ENCODE measurements at regions not wholly inside any gene's neighbourhood (a gene's known extent, or its start where the extent isn't known, plus 50 kb on each side); places are given as distances from the start of the nearest gene placed in this dataset.

- DNase-seq = no peak
These were observed 1045.8 kb downstream of the CNTNAP5 start for GRCh38 chr2:125070726-125071505.

- no peak for DNase-seq
These were observed 1048.4 kb downstream of the CNTNAP5 start for GRCh38 chr2:125073440-125073839.

GRCh38 chr2:125085904-125086303, 1060.8 kb downstream of the CNTNAP5 start:
- no peak for DNase-seq

- no peak for DNase-seq
These were observed 1061.5 kb downstream of the CNTNAP5 start for GRCh38 chr2:125086313-125087184.

GRCh38 chr2:125092276-125093009, 1067.4 kb downstream of the CNTNAP5 start:
- no peak for DNase-seq

GRCh38 chr2:125095826-125096225, 1070.7 kb downstream of the CNTNAP5 start:
- DNase-seq = no peak

GRCh38 chr2:125106710-125107109, 1081.6 kb downstream of the CNTNAP5 start:
- no peak for DNase-seq

- no peak for DNase-seq
These were observed 1082.4 kb downstream of the CNTNAP5 start for GRCh38 chr2:125107446-125107845.

GRCh38 chr2:125108251-125108650, 1083.2 kb downstream of the CNTNAP5 start:
- DNase-seq = no peak

GRCh38 chr2:125125902-125126301, 1100.8 kb downstream of the CNTNAP5 start:
- no peak for DNase-seq

GRCh38 chr2:125160947-125161346, 1135.9 kb downstream of the CNTNAP5 start:
- DNase-seq = no peak

GRCh38 chr2:125167152-125167551, 1142.1 kb downstream of the CNTNAP5 start:
- DNase-seq = no peak

GRCh38 chr2:125167820-125168219, 1142.7 kb downstream of the CNTNAP5 start:
- DNase-seq = no peak

- DNase-seq = no peak
These were observed 1143.4 kb downstream of the CNTNAP5 start for GRCh38 chr2:125168442-125168841.

GRCh38 chr2:125169022-125169763, 1144.1 kb downstream of the CNTNAP5 start:
- no peak for DNase-seq

- no peak for DNase-seq
These were observed 1144.7 kb downstream of the CNTNAP5 start for GRCh38 chr2:125169764-125170146.

GRCh38 chr2:125172181-125172580, 1147.1 kb downstream of the CNTNAP5 start:
- DNase-seq = no peak

- DNase-seq = no peak
These were observed 1150.3 kb downstream of the CNTNAP5 start for GRCh38 chr2:125175415-125175814.

GRCh38 chr2:125185691-125186270, 1160.7 kb downstream of the CNTNAP5 start:
- no peak for DNase-seq

GRCh38 chr2:125207431-125207830, 1182.3 kb downstream of the CNTNAP5 start:
- DNase-seq = no peak

- DNase-seq = no peak
These were observed 1191.2 kb downstream of the CNTNAP5 start for GRCh38 chr2:125216321-125216720.

GRCh38 chr2:125224188-125224587, 1199.1 kb downstream of the CNTNAP5 start:
- DNase-seq = no peak

Data from suppressor macrophage treated with lipopolysaccharide for 1 hour (primary cell).